GM12875 (cell line): ENCODE measurements at regions not wholly inside any gene's neighbourhood (a gene's known extent, or its start where the extent isn't known, plus 50 kb on each side); places are given as distances from the start of the nearest gene placed in this dataset.

Experiments used
- H3K4me3 ChIP-seq: one replicate; pipeline ENCODE4 v1.5.1; 2011; ENCODE audit warnings: low read depth, low read length, control low read depth
- CTCF ChIP-seq: IDR thresholded peaks from 2 replicates; pipeline ENCODE4 v1.5.1; 2011; ENCODE audit warnings: low read depth, mild to moderate bottlenecking, control low read depth, inconsistent platforms, low read length, moderate library complexity, borderline replicate concordance; ENCODE audit not compliant: insufficient read depth

- TF ChIP-seq CTCF, result no peak
- no peak overlapping the region for H3K4me3 ChIP-seq
Observed at GRCh38 chr10:44713307-44713706, 197.8 kb upstream of the TMEM72 start.

GRCh38 chr10:44714451-44714850 lies 196.7 kb upstream of the TMEM72 start:
- H3K4me3 ChIP-seq, result no peak overlapping the region
- TF ChIP-seq CTCF, result no peak

GRCh38 chr10:44715136-44715535 lies 196.0 kb upstream of the TMEM72 start:
- H3K4me3 ChIP-seq, result no peak overlapping the region
- TF ChIP-seq CTCF, result no peak

GRCh38 chr10:44716470-44717015 lies 194.6 kb upstream of the TMEM72 start:
- TF ChIP-seq CTCF, result no peak
- H3K4me3 ChIP-seq, result no peak overlapping the region

- H3K4me3 ChIP-seq, result no peak overlapping the region
- no peak for TF ChIP-seq CTCF
Observed at GRCh38 chr10:44723082-44723481, 188.1 kb upstream of the TMEM72 start.

- H3K4me3 ChIP-seq, result no peak overlapping the region
- TF ChIP-seq CTCF, result no peak
Observed at GRCh38 chr10:44723619-44724325, 187.4 kb upstream of the TMEM72 start.

- H3K4me3 ChIP-seq, result no peak overlapping the region
Observed at GRCh38 chr10:44724415-44725174, 186.5 kb upstream of the TMEM72 start.

More at GRCh38 chr10:44724415-44725174, 186.5 kb upstream of the TMEM72 start:
- no peak for TF ChIP-seq CTCF
